ENCODE measurements at regions not wholly inside any gene's neighbourhood (a gene's known extent, or its start where the extent isn't known, plus 50 kb on each side); places are given as distances from the start of the nearest gene placed in this dataset.
"Not testable (repeated sequence)": the region's sequence is repeated elsewhere in the genome, so short reads cannot be mapped to it uniquely, and the experiment has no call there.

DNA sequence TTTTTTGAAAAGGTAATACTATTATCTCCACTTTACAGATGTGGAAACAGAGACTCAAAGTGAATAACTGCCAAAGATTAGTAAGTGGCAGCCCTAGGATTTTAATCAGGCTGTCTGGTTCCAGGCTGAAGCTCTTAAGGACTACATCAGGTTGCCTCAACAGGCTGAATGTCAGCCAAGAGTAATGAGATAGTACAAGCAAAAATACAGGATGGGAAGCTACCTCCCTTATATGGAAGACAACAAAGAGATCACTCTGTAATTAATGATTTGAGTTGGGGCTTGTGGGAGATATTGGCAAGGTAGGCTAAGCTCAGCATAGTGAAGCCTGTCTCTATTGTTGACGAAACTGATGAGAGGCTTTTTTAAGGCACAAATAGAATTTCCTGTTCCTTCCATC lies 323.1 kb downstream of the KCNJ3 start:
- no peak for DNase-seq
- intact Hi-C loops (cut with DNase I) = no loop called here

DNA sequence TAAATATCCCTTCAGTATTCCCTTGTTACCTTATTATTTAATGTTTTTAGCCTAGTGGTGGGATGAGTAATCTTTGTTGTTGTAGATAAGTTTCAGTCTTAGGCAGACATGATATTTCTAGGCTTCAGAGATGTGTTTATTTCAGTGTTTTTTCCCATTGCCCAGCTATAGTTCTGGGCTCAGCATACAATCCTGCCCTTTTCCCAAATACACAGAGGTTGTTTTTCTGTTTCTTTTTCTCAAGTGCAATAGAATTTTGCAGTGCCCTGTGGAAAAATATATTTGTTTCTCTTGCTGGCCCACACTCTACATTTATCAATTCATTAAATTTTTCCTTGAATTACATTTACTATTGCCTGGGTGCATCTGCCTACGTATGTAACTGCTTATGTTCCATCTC lies 321.8 kb downstream of the KCNJ3 start:
- no peak for DNase-seq
- intact Hi-C loops (cut with DNase I) = no loop called here

DNA sequence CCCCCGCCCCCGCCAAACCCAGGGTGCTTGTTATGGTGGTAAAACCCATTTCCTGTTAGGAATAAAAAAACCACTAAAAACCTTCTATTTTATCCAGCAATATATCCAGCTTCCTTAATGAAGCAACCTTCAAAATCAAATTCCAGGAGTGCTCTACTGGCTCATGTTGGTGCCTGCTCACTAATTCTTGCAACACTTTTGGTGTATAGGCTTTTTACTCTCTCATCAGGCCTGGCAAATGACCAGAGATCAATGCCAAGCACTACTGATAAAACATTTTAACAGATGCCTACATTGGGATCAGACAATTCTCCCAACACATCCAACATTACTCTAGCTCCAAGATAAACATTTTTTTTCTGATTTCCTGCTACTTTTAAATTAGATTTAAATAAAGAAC lies 312.4 kb downstream of the KCNJ3 start:
- intact Hi-C loops (cut with DNase I) = no loop called here

DNA sequence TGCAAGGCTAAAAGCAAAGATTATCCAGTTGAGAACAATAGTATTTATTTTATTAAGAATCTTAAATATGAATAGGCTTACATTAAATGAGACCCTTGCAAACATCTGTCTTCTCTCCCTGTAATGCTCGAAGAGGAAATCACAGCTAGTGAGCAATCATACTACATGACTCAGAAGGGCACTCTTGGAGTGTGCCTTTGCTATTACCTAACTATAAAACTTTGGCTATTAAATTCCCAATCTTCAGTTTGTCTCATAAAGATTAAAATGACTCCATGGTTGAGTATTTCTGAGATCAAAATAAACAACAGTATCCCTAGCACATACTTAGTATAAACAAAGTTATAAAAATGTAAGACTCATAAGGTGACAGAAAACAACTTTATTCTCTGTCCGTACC lies 296.9 kb downstream of the KCNJ3 start:
- no peak for DNase-seq
- intact Hi-C loops (cut with DNase I) = no loop called here

More for the DNA sequence above, 312.4 kb downstream of the KCNJ3 start:
- no peak for DNase-seq

DNA sequence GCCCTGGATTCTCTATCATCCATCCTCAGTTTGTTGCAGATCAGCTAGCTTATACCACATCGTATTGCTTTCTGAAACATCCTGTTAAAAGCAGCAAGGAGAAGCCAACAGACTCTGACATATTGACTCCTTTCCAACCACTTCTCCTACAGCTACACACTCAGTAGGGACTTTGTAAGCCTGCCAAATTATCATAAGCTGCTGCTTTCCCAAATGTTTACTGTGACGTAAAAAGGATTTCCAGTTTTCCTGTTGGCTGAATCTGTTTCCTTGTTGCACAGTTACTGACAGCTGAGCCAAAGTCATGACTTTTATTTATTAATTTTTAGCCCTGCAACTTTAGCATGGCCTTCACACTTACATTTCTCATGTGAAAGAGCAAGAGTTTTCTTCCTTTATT lies 294.3 kb downstream of the KCNJ3 start:
- intact Hi-C loops (cut with DNase I) = no loop called here
- no peak for DNase-seq

DNA sequence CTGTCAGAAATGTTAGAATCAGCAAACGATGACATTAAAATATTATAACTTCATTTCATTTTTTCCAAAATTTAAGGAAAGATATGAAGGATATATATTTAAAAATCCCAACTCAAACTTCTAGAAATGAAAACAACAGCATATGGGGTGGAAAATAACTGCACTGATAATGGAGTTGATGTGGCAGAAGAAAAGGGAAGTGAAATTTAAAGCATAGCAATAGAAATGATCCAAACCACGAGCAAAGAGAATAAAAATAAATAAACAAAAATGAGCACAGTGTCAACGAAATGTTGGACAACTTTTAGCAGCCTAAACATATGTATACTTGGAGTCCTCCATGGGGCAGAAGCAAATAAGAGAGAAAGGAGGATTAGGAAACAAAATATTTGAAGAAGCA lies 280.2 kb downstream of the KCNJ3 start:
- no peak for DNase-seq
- intact Hi-C loops (cut with DNase I) = no loop called here

DNA sequence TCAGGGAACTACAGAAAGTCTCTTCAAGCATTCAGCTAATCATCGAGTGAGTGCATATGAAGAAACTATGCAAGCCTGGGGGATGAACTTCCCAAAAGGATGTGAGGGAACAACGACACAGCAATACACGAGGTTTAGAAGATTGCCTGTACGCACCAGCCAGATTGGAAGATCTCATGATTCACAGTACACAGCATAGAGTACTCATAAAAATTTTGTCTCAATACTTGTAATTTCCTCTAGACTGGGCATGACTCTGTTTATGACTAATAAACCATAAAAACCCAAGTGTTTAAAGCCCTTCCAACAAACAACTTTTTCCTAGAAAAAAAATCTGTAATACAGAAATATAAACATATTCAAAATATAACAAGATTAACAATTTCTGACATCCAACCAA lies 279.7 kb downstream of the KCNJ3 start:
- DNase-seq = no peak
- intact Hi-C loops (cut with DNase I) = no loop called here

DNA sequence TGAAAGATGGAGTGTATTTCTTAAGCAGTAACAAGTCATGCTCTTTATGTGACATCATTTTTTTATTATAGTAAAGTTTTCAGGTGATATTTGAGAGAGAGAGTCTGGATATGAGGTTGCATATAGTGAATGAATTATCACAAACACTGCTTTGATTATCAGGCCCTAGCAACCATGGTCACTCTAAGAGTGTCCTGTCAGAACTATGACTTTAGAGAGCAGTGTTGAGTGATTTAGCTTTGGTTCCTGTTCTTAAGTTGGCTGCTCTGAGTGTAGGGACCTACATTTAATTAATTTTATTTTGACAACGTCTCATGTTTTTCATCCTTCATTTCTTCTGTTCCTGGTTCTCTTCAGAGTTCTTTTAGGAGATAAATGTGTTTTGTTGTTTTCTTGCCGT lies 275.5 kb downstream of the KCNJ3 start:
- intact Hi-C loops (cut with DNase I) = no loop called here
- no peak for DNase-seq

DNA sequence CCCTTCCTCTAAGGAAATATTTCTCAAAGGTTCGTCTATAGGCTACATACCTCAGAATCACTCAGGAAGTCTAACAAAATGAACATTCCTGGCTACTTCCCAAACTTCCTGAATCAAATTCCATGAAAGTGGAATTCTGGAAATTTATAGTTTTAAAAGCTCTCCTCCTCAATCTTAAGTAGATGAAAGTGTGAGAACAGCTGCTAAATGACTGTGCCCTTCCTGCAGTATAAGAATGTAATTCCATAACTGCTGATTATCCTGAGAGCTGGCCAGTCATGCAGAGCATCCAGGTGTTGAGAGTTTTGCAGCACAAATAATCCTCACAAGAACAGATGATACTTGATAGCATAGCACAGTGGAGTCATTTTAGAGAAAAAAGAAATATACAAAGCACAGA lies 265.0 kb downstream of the KCNJ3 start:
- DNase-seq = no peak
- intact Hi-C loops (cut with DNase I) = no loop called here

DNA sequence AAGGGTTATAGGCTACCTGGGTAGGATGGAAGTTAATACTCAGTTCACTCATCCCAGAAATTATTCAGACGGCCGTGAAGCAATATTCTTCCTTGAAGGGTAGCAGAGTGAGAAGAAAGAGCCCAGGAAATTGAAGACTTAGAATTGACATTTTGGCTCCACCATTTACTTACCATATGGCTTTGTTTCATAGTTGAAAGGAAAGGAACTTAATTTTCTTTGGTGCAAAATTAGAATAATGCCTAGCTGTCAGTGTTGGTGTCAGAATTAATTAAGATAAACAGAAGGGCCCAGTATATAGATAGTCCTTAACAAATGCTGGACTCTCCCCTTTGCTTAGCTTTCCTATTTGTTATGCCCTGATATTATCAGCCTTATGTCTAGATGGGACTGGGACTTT lies 263.2 kb downstream of the KCNJ3 start:
- DNase-seq = no peak
- intact Hi-C loops (cut with DNase I) = no loop called here

DNA sequence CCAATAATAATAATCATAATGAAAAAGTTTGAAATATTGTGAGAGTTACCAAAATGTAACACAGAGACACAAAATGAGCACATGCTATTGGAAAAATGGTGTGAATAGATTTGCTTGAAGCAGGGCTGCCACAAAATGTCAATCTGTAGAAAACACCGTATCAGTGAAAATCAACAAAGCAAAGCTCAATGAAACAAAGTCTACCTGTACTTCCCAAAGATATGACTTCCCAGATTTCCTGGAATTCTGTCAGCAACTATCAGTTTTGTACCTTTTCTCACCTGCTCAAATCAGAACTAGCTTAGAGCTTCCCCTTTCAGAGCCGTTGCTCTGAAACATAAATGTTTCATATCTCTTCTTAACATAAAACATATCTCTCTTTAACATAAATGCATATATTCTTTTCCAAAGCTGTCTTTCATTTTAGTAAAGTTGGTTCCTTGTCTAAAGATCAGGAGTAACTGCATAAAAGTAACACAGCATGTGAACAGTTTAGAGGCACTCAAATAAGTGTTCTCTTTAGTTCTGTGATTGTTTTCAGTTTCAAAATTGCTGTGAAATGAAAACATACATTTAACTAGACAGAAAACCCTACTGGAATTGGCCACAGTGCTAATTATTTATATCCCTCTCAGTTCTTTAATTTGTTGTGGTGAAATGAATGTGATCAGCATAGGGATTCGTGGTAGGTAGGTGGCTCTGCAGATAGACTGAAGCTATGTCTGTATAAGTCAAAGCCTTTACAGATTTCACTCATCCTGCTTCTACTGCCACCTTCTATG lies 262.5 kb downstream of the KCNJ3 start:
- intact Hi-C loops (cut with DNase I) = no loop called here
- no peak for DNase-seq

DNA sequence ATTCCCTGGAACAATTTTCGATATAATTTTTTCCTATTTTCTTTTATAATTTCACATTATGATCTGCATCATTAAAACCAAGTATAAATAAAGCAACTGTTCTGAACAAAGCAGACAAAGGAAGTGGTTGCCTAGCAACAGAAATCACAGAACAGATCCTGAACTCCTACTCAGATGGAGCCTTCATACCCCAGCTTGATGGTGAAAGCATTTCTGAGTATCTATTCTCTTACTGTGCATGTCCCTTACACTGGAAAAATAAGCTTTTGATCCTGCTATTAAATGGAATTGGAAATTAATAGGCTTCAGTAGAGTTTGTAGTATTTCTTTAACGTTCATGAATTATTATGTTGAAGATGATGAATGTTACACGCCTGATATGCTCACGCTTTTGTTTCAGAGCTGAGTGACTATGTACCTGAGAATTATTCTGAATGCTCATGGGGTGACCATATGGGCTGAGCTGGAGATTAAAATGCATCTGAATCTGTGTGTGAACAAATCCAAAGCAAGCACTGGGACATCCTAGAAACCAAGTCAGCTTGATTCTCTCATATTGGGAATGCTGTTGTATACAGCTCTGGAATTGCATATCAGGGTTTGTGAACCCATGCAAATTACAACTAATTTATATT lies 254.0 kb downstream of the KCNJ3 start:
- intact Hi-C loops (cut with DNase I) = no loop called here
- DNase-seq = no peak

DNA sequence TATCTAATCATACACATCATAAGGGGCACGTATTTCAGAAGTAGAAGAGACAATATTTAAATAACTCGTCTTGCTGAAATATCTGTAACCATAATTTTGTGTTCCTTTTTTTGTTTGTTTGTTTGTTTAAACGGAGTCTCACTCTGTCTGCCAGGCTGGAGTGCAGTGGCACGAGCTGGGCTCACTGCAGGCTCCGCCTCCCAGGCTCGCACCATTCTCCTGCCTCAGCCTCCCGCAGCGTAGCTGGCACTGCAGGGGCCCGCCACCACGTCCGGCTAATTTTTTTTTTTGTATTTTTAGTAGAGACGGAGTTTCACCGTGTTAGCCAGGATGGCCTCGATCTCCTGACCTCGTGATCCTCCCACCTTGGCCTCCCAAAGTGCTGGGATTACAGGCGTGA lies 248.9 kb downstream of the KCNJ3 start:
- intact Hi-C loops (cut with DNase I) = not testable (repeated sequence)
- peak in 1 of 10 donors; percentile 66 for DNase-seq

DNA sequence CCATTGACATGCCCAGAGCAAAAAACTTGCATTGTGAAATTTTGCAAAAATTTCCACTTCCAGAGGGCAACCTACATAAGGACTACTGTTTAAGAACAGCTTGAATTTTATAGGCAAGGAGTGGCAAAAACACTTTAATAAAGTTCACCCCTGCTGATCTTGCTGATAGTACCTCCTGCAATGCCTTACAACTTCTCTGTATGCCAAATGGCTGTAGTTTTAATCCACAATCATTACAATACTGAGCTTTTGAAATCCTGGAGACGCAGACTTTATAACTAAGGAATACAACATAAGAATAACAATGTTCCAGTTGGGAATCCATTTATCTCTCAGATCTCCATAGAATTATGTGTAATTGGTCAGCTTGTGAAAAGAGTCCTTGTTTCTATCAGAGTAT lies 247.5 kb downstream of the KCNJ3 start:
- DNase-seq = no peak
- intact Hi-C loops (cut with DNase I) = no loop called here

DNA sequence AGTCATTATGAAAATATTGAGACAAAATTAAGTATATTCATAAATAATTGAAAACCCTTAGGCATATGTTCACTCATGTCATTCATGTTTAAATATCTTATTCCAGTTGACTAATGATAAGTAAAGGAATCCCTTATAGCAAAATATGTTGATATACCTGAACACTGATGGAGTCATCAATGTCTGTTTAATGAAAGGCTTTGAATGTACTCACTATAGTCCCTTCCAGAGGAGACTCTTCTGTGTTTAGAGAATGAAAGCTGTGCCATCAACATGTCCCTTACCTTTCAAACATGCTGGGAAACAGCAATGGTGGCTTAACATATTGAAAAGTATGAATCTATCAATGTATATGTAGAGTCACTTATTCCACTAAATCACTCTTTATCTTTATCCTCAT lies 242.9 kb downstream of the KCNJ3 start:
- intact Hi-C loops (cut with DNase I) = no loop called here
- no peak for DNase-seq

DNA sequence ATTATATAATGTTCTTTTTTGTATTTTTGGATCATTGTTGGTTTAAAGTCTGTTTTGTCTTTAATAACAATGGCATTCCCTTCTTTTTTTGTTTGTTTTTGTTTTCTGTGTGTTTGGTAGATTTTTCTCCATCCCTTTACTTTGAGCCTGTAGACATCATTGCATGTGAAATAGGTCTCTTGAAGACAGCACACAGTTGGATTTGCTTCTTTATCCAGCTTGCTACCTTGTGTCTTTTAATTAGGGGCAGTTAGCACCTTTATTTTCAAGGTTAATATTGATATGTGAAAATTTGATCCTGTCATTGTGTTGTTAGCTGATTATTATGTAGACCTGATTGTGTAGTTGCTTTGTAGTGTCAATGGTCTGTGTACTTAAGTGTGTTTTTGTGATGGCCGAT lies 235.7 kb downstream of the KCNJ3 start:
- no peak for DNase-seq
- intact Hi-C loops (cut with DNase I) = no loop called here

DNA sequence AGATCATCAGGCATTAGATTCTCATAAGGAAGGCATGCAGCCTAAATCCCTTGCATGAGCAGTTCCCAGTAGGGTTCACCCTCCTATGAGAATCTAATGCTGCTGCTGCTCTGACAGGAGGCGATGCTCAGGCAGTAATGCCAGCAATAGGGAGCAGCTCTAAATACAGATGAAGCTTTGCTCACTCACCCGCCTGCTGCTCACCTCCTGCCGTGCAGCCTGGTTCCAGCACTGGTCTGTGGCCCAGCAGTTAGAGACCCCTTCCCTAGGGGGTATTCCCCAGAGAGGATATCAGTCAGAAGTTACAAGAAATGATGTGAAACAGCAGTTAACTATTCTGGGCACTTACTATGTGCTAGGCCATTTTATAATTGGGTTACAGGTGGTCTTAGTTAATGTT lies 226.0 kb downstream of the KCNJ3 start:
- intact Hi-C loops (cut with DNase I) = no loop called here
- peak in 1 of 10 donors; percentile 43 for DNase-seq

DNA sequence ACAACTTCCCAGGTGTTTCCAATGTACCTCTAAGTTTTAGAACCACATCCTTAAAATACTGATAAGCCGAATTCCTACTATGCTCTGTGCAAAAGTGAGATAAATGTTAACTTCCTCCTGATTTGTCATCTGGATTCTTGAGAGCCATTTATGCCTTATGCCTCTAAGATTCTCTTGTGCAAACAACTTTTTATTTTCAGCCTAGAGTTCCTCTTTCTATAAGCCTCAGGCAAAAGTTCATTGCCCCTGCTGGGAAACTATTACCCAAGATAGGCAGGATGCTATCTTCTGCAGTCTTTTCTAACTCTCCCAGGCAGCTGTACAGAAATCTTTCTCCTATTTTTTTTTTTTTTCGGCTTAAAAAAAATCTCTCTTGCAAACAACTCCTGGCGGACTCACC lies 216.1 kb downstream of the KCNJ3 start:
- DNase-seq = no peak
- intact Hi-C loops (cut with DNase I) = no loop called here

DNA sequence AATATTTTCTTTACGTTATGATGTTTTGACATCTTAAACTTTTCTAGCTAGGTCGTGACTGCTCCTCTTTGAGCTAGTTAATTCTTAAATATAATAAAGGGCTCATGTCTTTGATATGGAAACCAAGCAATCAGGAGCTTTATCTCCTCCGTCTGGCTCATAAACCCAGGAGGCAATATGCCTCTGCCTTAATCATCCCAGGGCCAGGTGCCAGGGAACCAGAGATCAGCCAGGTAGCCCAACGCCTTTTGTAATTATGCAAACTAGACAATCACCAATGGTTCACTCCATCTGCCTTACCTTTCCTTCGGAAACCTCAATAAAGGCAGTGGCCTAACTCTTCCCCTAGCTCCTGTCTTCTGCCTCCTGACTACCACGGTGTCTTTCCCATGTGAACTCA lies 213.7 kb downstream of the KCNJ3 start:
- intact Hi-C loops (cut with DNase I) = no loop called here

DNA sequence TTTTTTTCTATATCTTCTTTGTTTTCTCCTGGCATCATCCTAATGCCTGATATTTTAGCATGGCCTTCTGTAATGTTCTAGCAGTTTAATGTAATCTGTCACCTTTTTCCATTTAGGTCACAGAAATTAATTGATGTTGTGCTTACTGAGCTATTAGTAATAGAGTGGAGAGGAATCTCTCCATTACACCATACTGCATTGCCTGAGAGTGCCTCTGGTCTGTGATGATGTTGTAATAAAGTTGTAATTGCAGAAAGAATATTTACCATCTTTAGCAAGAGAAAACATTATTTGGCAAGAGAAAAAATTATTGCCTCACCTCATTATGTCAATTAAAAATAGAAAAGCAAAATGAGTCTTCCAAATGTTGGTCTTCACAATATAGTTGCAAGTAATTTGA lies 213.2 kb downstream of the KCNJ3 start:
- intact Hi-C loops (cut with DNase I) = no loop called here
- DNase-seq = no peak

More for the DNA sequence above, 213.7 kb downstream of the KCNJ3 start:
- no peak for DNase-seq

DNA sequence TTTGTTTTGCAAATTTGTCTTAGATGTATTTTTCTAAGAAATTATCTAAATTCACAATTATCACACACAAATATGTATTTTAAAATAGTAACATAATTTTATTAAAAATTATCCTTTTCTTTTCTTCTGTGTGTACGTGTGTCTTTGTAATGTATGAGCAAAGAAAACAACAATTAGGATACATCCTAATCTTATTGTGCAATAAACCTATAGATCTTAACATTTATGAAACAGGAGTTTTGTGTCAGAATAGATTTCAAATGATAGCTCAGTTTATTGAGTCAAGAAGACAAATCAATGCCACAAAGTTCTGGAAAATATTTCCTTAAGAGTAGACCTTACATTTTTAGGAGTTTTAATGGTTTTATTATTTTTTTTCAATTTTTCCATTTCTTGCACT lies 212.2 kb downstream of the KCNJ3 start:
- intact Hi-C loops (cut with DNase I) = no loop called here
- no peak for DNase-seq

DNA sequence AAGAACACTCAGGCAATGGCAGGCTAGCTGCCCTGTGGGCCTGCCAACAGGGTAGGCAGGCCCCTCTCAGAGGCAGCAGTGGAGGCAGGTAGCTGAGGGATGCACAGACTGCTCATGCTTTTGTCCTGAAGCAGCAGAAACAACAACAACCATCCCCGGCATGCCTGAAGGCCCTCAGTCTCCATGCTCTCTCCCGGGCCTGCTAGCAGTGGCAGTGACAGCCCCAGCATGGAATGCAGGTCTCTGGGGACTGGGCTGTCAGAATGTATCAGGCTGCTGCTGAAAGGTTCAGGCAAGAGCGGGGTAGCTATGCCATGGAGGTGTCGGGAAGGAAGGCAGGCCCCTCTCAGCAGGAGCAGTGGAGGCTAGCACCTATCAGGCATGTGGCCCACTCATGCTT lies 209.8 kb downstream of the KCNJ3 start:
- DNase-seq = peak in 1 of 10 donors; percentile 51
- intact Hi-C loops (cut with DNase I) = no loop called here
